ENCODE measurements at regions not wholly inside any gene's neighbourhood (a gene's known extent, or its start where the extent isn't known, plus 50 kb on each side); places are given as distances from the start of the nearest gene placed in this dataset.

DNA sequence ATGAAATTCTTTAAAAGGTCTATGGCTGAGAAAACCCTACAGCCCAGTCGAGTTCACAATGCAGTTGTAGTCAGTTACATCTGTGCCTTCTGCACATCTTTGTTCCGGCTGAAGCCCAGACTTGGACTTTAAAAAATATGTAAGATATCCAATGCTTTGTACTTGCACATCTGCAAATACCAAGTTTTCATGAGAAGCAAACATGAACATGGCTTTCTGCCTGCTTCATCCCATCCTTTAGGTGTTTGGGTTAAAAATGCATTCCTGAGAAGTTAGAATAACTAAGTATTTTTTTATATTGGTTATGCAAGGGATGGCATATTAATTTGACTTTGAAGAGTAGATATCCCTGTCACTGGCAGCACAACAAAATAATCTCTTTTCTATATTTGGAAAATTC, 528.4 kb downstream of the METTL15 start:
- no peak for DNase-seq

DNA sequence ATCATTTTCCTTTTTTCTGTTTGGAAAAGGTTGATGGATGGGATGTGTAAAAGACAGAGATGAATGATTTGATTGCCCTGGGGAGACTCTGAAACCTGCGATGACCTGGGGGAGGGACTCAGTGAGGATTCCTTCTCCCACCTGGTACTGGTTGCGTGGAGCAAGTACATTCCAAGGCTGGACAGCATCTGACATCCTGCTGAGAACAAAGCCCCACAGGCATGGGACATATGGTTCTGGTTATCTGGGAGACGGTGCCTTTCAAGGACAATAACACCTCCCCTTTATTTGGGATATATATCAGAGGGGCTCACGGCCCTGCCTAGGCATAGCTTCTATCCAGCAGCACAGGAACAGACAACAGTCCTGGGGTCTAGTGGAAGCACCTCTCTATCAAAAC, 527.8 kb downstream of the METTL15 start:
- no peak for DNase-seq

DNA sequence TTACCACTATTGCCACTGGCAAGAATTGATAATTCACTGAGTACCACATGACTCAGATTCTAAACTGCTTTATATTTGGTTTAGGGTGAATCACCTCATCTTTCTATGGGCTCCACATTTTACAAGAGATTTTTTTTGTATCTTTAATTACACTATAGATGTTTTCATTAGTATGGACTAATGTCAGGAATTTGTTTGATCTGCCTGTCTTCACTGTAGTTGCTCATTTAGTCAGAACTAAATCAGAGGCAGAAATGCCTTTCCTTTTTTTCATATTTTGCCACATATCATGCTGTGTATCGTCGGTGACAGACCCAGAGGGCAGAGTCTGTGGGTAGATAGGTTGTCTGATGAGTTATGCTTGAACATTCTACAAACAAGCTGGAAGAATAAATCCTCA, 524.1 kb downstream of the METTL15 start:
- no peak for DNase-seq

DNA sequence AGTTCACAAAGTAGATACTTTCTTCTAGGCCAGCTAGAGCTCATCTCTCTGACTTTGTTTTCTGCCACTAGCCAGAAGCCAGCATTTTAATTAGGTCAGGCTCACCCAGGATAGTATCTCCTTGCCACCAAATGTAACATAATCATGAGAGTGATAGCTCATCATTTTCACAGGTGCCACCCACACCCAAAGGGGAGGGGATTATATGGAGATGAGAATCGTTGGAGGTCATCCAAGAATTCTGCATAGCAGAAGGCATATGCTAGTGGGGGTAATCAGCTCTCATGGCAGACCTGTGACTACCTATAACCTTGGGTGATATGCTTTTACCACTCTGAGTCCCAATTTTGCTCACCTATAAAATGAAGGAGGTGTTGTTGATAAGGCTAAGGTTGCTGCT, 523.0 kb downstream of the METTL15 start:
- no peak for DNase-seq

DNA sequence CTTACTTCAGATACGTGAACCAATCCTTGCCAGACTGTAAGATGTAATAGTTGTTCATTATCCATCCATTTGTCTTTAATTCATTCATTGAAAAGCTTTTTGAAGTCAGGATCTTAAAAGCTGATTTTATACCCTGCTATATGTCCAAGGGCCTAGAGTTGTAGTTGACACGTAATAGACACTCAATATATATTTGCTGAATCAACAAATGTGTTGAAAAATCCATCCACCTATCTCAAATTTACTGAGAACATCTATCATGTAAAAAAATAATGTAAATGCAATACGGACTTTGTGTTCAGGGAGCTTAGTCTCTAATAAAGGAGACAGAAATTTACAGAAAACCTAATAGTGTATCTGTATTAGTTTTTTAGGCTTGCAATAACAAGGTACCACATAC, 521.0 kb downstream of the METTL15 start:
- DNase-seq: no peak

DNA sequence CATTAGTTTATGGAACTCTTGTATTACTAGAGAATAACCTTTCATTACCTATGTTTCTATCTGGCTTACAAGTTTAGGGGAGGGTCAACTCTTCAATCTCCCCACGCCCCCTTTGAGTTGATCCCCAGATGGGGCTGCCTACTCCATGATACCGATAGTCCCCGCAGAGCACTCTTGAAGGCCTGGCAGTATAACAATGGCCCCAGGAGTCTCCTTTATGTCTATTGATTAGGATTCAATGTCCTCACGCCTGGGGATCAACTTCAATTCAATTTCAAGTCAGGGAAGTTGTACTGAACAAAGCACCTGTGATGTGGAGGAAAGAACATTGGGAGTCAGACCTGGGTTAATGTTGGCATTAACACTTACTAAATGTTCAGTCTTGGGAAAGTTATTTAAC, 520.2 kb downstream of the METTL15 start:
- no peak for DNase-seq

DNA sequence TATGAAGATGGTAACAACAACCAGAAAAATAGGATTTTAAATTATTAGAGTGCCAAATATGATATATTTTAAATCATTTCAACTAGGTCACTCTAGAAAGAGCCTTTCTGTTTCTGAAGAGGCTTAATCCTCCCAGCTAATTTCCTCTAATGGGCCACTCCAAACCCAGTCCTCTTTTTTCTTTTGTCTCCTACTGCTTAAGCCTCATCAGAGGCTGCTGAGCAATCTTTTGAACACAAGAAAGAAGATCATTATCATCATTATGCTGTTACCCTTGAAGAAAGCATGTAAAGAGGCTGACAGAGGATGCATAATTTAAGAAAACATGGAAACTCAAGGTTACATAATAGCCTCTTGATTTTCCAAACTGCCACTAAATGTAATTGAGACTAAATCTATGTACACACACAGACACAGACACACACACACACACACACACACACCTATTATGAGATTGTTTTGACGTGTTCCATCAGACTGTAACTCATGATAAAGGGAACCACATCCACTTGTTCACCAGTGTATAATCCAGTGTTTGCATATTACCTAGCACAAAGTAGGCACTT, 519.6 kb downstream of the METTL15 start:
- DNase-seq: no peak

DNA sequence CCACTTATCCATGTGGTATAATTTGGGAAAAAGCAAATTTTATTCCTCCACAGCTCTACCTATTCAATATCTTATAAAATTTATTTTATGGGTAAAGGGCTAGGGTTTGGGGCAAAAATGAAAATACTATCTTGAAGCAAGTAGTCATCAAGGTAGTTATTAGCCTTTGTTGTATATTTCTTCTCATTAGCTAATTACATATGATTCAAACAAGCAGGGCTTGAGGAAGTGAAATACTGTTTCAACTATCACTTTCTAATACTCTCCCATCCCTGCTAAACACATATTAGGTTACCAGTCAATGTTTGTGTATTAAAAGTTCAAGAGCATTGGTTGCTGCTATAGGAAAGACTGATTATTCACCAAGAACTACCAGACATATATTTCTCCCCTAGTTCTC, 517.3 kb downstream of the METTL15 start:
- DNase-seq: no peak

DNA sequence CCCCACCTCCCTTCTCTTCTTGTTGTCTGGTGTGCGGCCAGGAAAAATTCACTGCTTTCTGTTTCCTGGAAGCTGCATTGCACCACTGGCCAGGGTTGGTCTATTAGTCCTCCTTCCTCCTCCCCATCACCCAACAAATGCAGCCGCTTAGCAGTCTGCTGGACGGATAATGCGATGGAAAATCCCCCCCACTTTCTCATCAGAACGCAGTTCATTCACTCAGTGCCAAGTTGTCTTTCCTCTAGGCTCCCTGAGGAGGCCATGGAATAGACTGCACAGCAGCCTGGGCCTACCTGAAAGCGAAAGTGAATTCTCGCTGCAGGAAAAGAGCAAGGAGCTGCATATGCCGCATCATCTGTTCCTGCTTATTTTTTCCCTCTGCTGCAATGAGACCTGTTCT, 513.6 kb downstream of the METTL15 start:
- DNase-seq: peak in 1 of 2 donors; percentile 25

DNA sequence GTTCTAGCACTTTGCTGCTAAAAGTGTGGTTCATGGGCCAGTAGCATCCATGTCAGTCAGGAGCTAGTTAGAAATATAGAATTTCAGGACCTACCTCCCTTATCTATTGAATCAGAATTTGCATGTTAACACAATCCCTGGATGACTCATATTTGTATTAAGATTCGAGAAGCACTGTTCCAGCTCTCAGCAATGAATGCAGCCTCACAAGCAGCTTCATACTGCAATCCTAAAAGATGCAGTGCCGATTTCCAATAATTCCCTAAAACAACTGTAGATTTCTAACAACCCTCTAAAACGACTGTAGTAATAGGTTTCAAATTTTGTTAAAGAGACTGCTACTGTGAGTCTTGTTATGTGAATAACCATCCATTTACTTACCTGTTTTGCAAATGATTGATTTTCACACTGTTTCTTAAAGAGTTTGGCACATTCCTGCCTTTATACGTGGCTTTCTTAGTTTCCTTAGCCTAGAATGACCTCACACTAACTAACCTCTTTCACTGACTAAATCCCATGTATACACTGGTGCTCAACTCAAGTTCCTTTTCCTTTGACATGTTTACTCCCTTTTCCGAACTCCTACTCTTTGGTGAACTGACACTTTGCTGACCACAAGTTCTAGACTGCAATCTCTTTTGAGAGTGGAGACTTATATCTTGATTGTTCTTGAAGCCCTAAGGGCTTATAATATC, 511.8 kb downstream of the METTL15 start:
- no peak for DNase-seq

DNA sequence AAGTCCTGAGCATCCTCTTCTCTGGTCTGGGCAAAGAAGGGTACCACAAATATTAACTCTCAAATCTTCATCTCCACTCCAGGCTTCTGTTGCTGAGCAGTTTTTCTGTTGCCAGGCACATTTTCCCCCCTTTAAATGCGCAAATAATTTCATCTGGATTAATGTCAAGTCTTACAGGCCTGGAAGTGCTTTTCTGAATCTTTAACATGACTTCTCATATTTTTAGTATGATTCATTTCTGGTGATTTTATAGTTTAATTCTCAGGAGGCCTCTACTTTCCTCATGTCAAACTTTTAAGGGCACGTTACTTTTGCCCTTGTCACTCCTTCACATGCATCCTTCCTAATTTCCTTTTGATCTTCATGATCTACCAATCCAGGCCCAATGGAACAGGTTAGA, 510.2 kb downstream of the METTL15 start:
- no peak for DNase-seq

DNA sequence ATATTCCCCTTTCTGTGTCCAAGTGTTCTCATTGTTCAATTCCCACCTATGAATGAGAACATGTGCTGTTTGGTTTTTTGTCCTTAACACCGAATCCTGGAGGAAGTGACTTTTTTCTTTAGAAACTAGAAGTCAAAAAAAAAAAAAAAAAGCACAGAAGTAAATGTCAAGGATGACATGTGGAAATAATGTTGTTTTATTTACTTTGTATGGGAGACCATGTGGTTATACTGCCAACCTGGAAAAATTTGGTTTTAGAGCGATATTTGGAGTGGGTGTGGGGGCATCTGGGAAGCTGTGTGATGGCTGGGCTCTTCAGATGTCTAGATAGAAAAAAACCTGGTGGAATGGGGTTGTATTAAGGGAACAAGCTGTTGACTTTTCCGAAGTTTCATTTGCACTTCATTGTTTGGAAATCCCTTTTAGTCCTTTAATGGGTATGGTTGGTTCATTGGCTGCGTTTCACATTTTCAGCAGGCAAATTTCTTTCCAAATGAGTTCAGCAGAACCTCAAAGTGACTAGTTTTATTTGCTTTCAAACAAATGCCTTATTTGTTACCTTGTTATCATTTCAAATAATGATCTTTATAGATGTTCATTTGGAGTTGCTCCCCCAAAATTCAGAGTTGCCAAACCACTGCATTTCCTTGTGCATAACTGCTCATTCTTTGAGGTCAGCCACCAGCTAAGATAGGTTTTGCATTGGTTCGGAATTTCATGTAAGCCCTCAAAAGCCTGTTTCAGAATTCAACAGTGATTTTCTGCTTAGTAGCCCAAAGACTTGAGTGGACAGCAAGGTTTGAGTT, 508.2 kb downstream of the METTL15 start:
- no peak for DNase-seq

DNA sequence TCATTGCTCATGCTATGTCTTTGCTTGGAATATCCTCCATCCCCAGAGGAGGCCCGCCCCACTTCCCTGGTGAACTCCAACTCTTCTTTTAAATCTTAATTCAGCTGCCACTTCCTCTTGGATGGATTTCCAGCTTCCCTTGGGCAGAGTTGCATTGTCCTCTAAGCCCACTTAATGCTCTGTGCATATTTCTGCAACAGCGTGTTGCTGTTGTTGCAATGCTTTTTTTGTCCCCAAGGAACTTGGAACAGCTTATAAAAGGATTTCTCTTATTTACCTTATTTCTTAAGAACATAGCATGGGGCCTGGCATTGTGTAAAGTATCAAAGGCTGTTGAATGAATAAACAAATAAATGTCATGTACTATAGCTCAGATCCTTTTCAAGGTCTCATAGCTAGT, 507.4 kb downstream of the METTL15 start:
- DNase-seq: no peak

DNA sequence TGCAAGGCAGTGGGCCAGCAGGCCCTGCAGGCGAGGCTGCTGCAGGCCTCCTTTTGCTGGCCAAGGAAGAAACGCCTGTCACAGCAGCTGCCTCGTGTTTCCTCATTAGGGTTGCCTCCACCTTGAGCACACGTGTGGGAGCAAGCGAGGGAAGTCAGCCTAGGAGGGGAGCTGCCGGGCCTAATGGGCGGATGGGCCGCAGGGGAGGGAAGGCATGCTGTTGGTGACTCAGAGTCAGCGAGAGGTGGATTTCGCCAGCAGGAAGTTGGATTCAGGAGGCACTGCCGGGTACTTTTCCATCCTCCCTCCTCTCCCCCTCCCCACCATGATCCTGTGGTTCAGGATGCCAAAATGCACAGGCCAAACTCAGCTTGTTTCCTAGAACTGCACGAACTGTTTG, 498.7 kb downstream of the METTL15 start:
- no peak for DNase-seq

DNA sequence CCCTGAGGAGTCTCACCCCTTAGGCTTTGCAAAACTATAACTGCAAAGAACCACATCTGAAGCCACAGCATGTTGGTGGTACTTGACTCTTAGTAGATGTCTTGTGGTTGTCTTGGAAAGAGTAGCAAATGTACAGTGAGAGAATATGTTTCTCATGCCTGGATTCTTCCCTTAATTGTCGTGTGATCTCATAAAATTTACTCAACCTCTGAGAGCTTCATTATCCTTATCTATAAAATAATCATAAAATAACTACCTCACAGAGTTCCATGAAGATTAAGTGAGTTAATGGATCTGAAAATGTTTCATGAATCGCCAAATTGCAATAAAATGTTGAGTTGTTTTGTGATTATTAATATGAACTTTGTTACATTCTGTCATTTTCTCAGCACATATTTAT, 491.5 kb downstream of the METTL15 start:
- DNase-seq: no peak

DNA sequence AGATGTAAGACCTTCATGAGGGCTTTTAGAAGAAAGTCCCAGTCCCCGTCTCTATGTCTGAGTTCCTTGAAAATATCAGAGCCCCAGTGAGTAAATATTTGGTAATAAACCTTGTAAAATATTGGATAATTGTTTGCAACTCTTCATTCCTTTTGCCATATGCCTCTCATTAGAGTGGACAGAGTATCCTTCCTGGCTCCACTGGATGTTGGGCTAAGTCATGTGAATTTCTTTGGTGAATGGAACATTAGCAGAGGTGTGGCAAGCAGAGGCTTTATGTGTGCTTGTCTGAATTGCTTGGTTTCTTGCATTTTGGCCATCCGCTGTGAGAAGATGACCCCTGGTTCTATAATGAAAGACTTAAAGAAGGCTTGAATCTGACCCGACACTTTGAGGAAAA, 490.3 kb downstream of the METTL15 start:
- no peak for DNase-seq

DNA sequence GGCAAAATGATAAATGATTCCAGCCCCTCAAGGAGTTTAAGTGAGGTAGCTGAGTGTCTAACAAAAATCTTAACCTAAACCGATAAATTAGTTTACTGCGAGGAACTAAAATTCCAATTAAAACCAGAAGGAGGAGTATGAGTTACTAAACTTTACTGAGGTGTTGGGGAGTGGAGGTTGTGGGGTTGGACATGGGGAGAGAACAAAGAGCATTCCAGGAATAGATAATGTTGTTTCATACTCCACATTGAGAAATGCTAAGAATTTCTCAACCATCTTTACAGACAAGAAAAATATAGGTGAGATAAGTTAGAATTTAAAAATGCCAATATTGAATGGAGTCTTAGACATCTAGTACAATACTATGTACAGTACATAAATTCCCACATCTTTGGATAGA, 488.6 kb downstream of the METTL15 start:
- DNase-seq: no peak

DNA sequence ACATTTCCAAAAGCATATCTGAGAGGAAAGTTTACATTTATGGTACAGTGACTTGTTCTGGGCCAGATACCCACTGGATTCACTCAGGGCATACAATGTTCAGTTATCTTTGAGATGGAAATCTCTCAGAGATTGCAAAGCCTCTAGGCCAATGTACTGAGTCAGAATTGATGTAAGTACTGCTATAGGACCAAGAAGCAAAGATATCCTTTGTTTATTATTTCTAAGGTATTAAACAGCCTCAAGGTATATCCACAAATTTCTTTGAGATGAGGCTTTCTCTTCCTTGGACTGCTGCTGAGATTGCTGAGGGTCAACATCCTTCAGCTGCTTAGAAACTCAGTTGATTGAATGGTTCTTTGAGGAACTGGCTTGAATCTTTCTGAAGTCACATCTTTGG, 484.0 kb downstream of the METTL15 start:
- no peak for DNase-seq

DNA sequence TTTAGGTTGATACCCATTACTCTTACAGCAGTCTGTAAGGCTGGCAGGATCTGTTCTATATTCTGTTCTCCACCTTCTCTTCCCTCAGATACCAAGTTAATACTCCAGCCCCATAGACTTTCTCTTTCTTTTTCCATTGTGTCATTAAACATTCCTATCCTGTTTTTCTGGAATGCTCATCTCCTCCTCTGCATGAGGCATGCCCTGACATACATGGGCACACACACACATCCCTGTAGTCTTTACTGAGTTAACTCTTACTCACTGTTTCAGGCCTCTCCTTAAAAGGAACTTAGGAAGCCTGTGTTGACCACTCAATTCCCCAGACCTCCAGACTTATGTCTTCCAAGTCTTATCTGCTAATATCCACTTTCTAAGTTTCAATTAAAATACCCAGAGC, 476.8 kb downstream of the METTL15 start:
- DNase-seq: no peak

DNA sequence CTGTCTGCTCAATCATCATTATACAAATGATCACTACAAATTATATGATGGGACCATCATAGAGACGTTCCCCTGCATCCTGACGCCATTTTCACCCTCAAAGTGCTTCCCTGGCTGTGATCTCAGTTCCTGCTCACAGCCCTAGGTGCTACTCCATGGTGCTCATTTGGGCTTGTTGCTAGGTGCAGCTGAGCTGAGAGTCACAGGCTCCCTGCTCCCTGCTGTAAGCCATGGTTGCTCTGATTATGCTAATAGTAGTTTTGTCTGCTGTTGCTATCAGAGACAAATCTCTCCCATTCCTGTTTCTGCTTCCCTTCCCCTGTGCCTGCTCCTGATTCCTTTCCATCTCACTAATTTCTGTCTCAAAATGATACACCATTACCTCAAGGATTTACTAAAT, 474.3 kb downstream of the METTL15 start:
- no peak for DNase-seq

DNA sequence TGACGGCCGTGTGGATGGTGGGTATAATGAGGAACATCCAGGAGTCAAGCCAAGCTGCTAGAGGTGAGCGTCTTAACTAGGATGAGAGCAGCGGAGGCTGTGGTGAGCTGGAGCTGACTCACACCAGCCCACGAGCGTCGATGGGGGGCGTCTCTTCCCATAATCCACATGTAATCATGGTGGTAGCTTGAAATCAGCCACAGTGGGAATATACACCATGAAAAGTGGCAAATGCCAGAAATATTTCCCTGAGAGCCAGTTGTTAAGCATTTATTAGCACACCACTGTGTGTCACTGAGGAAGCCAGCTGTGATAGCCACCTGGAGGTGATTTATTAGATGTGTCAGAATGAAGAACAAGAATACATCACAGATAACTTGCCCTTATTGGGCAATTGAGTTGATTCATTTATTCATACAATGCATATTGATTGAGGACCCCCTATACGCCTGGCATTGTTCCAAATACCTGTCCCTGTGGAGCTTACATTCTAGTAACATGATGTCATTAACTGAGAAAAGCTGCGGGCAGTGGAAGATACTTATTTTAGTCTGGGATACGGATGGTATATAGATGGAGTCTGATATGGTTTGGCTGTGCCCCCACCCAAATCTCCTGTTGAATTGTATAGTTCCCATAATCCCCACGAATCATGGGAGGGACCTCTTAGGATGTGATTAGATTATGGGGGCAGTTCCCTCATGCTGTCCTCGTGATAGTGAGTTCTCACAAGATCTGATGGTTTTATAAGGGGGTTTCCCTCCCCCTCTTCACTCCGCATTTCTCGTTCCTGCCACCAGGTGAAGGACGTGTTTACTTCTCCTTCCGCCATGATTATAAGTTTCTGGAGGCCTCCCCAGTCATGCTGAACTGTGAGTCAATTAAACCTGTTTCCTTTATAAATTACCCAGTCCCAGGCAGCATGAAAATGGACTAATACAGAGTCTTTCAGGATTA, 473.4 kb downstream of the METTL15 start:
- DNase-seq: no peak

DNA sequence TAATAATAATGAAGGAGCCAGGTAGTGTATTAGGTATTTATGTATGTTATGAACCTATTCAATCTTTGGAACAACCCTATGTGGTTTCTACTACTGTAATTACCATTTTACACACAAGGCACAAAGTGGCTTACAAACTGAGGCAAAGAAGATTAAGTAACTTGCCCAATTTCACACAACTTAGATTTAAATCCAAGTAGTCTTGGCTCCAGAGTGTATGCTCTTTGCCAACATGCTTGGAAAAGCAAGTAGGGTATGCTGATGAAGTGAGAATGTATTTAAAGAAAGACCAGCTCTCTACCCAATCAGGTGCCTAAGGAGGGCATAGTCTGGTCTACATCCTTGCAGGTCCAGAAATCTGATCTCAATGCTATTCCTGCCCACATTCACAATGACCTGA, 463.2 kb downstream of the METTL15 start:
- no peak for DNase-seq

DNA sequence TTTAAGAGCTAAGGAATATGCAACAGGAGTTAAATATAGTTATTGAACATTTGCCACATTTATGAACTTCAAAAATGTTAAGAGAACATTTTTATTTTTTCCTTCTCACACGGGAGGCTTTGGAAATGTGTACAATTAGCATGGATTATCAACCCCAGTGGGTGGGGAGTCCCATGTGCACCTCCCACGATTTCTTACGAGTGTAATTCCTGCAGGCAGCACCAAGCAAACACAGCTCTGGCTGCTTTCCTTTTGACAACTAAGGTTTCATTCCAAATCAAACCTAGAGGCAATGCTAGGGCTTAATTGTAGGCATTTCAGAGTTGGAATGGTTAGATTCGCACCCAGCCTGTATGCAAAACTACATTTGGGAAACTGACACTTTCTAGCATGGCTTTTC, 460.9 kb downstream of the METTL15 start:
- no peak for DNase-seq
